WTC11 (cell line): ENCODE measurements at regions not wholly inside any gene's neighbourhood (a gene's known extent, or its start where the extent isn't known, plus 50 kb on each side); places are given as distances from the start of the nearest gene placed in this dataset.
"Not testable (repeated sequence)": the region's sequence is repeated elsewhere in the genome, so short reads cannot be mapped to it uniquely, and the experiment has no call there.

Experiments
- ATAC-seq: fragments of 200-7000 bp; cut with Tn5 transposase; 2 replicates; pipeline ENCODE4 v1.10.0; 2021; ENCODE audit warnings: mild to moderate bottlenecking, moderate library complexity
- CTCF ChIA-PET: fragments of 300-600 bp; sonication (Branson Sonifier 250); formaldehyde crosslinking; loops from one replicate; lab custom pipeline; 2021; ENCODE audit warnings: antibody characterized with exemption; lab: Charles Lee
- POLR2A ChIA-PET: fragments of 350-600 bp; sonication (Branson Sonifier 250); formaldehyde crosslinking; loops from one replicate; lab custom pipeline; 2021; ENCODE audit warnings: antibody characterized with exemption; lab: Charles Lee
- DNase-seq: peaks from one replicate; pipeline ENCODE4 v3.0.0; 2021; ENCODE audit warnings: low spot score
- H3K27ac Mint-ChIP-seq: 2 replicates; pipeline ENCODE4 v1.8.0; 2021; ENCODE audit warnings: mixed read lengths
- H3K27me3 Mint-ChIP-seq: 2 replicates; pipeline ENCODE4 v1.8.0; 2021; ENCODE audit warnings: low read depth, mild to moderate bottlenecking, moderate library complexity, mixed read lengths
- H3K36me3 Mint-ChIP-seq: 2 replicates; pipeline ENCODE4 v1.8.0; 2021; ENCODE audit warnings: mixed read lengths
- H3K4me1 Mint-ChIP-seq: 2 replicates; pipeline ENCODE4 v1.8.0; 2022; ENCODE audit warnings: mixed read lengths
- H3K4me3 Mint-ChIP-seq: 2 replicates; pipeline ENCODE4 v1.8.0; 2021; ENCODE audit warnings: mild to moderate bottlenecking, moderate library complexity, mixed read lengths
- H3K9me3 Mint-ChIP-seq: 2 replicates; pipeline ENCODE4 v1.8.0; 2021; ENCODE audit warnings: mixed read lengths

DNA sequence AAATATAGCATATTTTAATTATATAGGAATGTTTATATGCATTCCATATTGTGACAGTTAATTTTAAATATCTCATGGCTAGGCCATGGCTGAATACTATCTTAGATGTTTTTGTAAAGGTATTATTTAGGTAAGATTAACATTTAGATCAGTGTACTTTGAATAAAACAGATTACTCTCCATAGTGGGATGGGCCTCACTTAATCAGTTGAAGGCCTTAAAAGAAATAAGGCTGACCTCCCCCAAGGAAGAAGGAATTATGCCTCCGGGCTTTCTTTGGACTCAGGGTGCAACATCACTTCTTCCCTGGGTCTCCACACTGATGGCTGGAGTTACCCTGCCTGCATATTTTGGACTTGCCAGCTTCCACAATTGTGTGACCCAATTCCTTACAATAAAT, 113.4 kb downstream of the SEPTIN7 start:
- H3K27ac Mint-ChIP-seq, H3K27me3 Mint-ChIP-seq, POLR2A ChIA-PET, H3K4me1 Mint-ChIP-seq, ATAC-seq, DNase-seq, H3K4me3 Mint-ChIP-seq, CTCF ChIA-PET: not testable (repeated sequence)
- Mint-ChIP-seq H3K9me3 (peaks cover 29% of the 10 kb centered on the region), H3K36me3 (peaks cover 29% of the 10 kb centered on the region)

DNA sequence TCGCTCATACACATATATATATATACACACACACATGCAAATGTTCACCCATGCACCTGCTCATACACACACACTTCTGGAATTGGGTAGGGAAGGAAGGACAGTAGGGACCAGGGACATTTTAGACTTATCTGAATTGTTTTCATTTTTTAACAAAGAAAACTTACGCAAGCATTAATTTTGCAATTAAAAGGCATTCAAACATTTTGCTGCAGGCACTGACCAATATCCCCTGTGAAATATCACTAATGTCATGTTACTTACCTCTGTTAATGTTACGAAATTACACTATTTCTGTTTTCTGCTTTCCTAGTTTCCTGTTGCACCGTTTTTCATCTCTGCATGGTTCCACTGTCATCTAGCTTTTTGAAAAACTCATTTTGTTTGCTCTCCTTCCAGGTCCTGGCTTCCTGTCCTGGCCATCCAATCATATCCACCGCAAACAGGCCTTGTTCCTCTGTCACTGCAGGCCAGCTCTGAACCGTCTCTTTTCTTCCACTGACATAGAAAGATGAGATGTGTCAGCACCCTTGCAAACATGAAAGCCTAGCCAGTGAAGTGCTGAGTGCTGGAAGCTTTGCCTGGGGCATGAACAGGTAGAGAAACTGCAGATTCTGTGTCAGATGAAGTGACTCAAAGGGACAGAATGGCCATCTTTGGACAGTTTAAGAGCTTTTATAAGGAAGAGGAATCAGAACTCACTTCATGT, 114.5 kb downstream of the SEPTIN7 start:
- H3K4me1 Mint-ChIP-seq, H3K27me3 Mint-ChIP-seq, H3K27ac Mint-ChIP-seq, DNase-seq, ATAC-seq, H3K4me3 Mint-ChIP-seq, POLR2A ChIA-PET: not testable (repeated sequence)
- Mint-ChIP-seq H3K36me3 (peaks cover 27% of the 10 kb centered on the region), H3K9me3 (peaks cover 29% of the 10 kb centered on the region)
- CTCF ChIA-PET: interaction anchor here (0.8 to 1.1 kb wide), 2 partner anchors 9 to 61 kb away, joined by 4 read pairs; no protein-coding TSS in a partner anchor

DNA sequence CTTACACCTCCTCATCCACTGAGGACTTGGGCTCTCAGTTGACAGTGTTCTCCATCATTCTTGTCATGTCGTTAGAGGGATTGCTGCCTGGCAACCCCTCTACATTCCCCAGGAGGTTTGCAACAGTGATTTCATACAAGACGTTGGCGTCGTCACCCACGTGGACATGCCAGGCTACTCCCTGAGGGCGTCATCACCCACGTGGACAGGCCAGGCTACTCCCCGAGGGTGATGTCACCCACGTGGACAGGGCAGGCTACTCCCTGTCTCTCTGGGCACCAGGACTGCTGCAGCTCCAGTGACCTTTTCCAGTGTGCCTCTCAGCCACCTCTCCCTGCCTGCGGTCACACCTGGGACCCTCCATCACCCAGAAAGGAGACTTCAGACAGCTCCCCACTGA, 117.4 kb downstream of the SEPTIN7 start:
- H3K27ac Mint-ChIP-seq, H3K9me3 Mint-ChIP-seq, ATAC-seq, H3K4me1 Mint-ChIP-seq, POLR2A ChIA-PET, H3K27me3 Mint-ChIP-seq, H3K4me3 Mint-ChIP-seq, DNase-seq, CTCF ChIA-PET, H3K36me3 Mint-ChIP-seq: not testable (repeated sequence)

DNA sequence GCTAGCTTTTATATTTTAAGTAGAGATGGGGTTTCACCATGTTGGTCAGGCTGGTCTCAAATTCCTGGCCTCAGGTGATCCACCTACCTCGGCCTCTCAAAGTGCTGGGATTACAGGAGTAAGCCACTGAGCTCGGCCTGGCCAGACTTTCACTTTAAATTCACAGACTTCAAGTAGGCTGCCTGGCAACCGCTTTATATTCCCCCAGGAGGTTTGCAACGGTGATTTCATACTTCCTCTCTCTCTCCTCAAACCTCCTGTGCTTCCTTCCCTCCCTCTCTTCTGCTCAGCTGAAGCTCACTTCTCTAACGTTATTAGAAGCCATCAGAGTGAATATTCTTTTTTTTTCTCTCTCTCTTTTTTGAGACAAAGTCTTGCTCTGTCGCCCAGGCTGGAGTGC, 118.8 kb downstream of the SEPTIN7 start:
- H3K4me3 Mint-ChIP-seq, H3K27me3 Mint-ChIP-seq, H3K9me3 Mint-ChIP-seq, POLR2A ChIA-PET, H3K27ac Mint-ChIP-seq, DNase-seq, H3K36me3 Mint-ChIP-seq, ATAC-seq, H3K4me1 Mint-ChIP-seq: not testable (repeated sequence)
- CTCF ChIA-PET: interaction anchor here (1.5 kb wide), 1 partner anchor 56 kb away, joined by 4 read pairs; no protein-coding TSS in a partner anchor

DNA sequence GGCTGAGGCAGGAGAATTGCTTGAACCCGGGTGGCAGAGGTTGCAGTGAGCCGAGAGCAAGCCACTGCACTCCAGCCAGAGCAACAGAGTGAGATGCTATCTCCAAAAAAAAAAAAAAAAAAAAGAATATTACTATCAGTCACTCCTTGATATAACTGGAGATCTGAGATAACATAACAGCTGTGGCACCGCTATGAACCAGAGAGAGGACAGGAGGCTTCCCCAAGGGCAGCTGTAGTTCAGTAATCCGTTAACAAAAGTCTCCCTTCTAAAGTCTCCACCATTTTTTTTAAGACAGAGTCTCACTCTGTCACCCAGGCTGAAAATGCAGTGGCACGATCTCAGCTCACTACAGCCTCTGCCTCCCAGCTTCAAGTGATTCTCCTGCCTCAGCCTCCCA, 120.5 kb downstream of the SEPTIN7 start:
- H3K27me3 Mint-ChIP-seq, H3K9me3 Mint-ChIP-seq, ATAC-seq, H3K4me1 Mint-ChIP-seq, H3K4me3 Mint-ChIP-seq, H3K36me3 Mint-ChIP-seq, H3K27ac Mint-ChIP-seq, DNase-seq, POLR2A ChIA-PET: not testable (repeated sequence)
- CTCF ChIA-PET: interaction anchor here (0.6 to 0.7 kb wide), 3 partner anchors 50 to 294 kb away, joined by 3 read pairs; no protein-coding TSS in a partner anchor

DNA sequence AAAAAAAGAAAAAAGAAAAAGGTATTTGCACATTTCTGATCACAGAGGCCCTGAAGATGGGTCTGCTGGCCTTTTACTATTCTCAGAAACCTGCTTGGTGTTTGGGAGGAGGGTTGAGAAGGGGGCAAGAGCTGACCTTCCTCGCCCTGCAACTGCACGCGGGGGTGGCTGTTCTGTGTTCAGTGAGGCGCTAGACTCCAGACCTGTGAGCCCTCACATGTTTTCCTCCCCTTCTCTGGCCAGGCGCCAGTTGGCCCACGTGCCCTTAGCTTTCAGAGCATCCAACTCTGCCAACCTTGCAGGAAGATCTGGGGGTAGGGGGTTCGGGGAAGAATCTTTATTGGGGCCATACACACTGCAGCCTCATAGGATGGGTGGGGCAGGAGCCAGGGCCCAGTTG, 123.8 kb downstream of the SEPTIN7 start:
- H3K4me3 Mint-ChIP-seq, CTCF ChIA-PET, H3K36me3 Mint-ChIP-seq, H3K27me3 Mint-ChIP-seq, H3K9me3 Mint-ChIP-seq, POLR2A ChIA-PET, ATAC-seq, H3K27ac Mint-ChIP-seq, H3K4me1 Mint-ChIP-seq, DNase-seq: not testable (repeated sequence)

DNA sequence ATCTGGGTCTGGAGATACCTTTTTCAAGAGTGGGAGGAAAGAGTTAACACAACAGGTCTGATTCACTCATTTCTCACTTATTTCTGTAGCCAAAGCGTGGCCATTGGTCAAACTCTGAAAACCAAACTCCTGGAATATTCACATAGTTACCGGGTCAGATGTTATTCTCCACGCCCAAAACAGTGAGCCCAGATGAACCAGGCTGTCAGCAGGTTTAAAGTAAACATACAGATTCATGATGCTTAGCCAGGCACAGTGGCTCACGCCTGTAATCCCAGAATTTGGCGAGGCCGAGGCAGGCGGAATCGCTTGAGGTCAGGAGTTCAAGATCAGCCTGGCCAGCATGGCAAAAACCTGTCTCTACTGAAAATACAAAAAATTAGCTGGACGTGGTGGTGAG, 126.1 kb downstream of the SEPTIN7 start:
- DNase-seq, H3K4me1 Mint-ChIP-seq, ATAC-seq, H3K27me3 Mint-ChIP-seq, H3K9me3 Mint-ChIP-seq, H3K36me3 Mint-ChIP-seq, H3K4me3 Mint-ChIP-seq, H3K27ac Mint-ChIP-seq, POLR2A ChIA-PET, CTCF ChIA-PET: not testable (repeated sequence)

DNA sequence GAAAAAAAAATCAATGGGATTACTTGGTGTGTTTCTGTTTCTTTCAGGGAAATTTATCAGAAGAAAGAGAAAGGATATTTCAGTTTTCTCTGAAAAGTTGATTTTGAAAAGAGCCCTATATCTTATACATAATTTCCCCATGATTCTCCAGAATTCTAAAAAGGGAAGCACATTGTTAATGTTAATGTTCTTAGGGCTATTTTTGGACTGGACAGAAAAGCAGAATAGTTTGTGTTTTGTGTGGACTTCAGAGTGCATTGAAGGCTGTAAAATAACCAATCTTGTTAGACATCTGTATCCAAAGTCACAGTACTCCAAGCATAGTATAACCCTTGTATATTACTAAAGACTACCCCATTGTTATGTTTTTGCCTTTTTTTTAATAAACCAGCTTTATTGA, 130.3 kb downstream of the SEPTIN7 start:
- POLR2A ChIA-PET, H3K4me1 Mint-ChIP-seq, H3K4me3 Mint-ChIP-seq, CTCF ChIA-PET, ATAC-seq, H3K27me3 Mint-ChIP-seq, H3K9me3 Mint-ChIP-seq, DNase-seq, H3K27ac Mint-ChIP-seq, H3K36me3 Mint-ChIP-seq: not testable (repeated sequence)

DNA sequence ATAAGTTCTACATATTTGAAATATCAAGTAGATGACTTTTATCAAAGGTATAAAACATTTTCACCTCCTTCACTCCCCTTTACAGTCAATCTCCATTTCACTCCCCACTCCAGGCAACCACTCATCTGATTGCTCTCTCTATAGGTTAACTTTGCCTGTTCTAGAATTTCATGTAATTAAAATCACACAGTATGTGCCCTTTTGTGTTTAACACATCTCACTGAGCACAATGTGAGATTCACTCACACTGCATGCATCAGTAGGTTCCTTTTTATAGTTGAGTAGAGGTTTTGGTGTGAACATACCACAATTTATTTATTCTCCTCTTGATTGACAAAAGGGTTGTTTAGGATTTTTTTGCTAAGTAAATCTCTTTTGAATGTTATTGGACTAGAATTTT, 130.7 kb downstream of the SEPTIN7 start:
- POLR2A ChIA-PET, DNase-seq, ATAC-seq, H3K4me1 Mint-ChIP-seq, H3K4me3 Mint-ChIP-seq, H3K27ac Mint-ChIP-seq, H3K36me3 Mint-ChIP-seq, H3K27me3 Mint-ChIP-seq, H3K9me3 Mint-ChIP-seq, CTCF ChIA-PET: not testable (repeated sequence)

DNA sequence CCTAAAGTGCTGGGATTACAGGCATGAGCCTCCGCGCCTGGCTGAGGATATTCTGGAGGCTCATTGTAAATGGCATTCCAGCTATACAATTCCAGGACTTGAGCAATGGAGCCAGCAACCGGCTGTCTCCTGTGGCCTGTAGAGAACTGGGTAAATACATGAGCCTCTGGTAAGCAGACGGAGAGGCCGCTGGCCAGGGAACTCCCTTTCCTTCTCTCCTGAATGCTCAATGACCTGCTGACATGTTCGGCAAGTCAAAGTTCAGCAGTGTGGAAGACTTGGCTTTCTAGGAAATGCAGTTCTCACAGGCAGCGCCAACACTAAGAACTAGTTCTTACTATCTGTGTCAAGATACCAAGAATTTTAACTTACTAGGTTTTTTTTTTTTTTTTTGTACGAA, 139.8 kb downstream of the SEPTIN7 start:
- POLR2A ChIA-PET, H3K36me3 Mint-ChIP-seq, DNase-seq, H3K9me3 Mint-ChIP-seq, H3K4me1 Mint-ChIP-seq, H3K27me3 Mint-ChIP-seq, H3K4me3 Mint-ChIP-seq, H3K27ac Mint-ChIP-seq, CTCF ChIA-PET, ATAC-seq: not testable (repeated sequence)

DNA sequence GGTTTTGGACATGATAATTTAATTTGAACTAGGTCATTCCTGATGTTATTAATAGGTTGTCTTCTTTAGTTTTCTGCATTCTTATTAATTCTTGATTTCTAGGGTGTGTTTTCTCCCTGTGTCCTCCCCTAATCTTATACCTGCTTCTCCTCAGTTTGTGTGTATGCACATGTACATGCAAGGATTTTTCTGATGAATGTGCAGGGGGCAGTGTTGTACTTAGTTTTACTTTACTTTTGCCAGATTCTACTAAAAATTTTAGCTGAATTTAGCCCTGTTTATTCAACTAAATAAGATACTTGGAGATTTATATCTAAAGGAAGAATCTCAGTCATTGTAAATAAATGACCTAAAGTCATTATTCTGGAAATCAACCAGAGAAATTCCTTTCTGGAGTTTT, 144.8 kb downstream of the SEPTIN7 start:
- CTCF ChIA-PET, POLR2A ChIA-PET, DNase-seq, H3K4me3 Mint-ChIP-seq, H3K4me1 Mint-ChIP-seq, H3K9me3 Mint-ChIP-seq, H3K36me3 Mint-ChIP-seq, H3K27me3 Mint-ChIP-seq, H3K27ac Mint-ChIP-seq, ATAC-seq: not testable (repeated sequence)

DNA sequence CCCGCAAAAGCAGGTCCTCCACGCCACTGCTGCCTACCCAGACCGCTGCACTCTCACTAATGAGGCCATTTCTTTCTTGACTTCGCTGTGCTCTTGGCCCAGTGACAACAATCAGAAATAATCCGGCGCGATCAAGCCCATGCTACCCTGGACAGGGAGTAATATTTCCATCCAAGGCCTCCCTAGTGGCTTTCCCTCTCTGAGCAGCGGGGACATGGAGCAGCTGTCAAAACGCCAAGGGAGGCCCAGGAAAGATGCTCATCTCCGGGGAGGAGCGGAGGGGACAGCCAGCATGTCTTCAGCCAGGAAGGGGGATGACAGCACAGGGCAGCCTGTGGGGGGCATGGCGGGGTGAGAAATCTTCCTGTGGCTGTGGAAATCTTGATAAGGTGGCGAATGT, 154.9 kb downstream of the SEPTIN7 start:
- H3K4me1 Mint-ChIP-seq, H3K4me3 Mint-ChIP-seq: not testable (repeated sequence)

DNA sequence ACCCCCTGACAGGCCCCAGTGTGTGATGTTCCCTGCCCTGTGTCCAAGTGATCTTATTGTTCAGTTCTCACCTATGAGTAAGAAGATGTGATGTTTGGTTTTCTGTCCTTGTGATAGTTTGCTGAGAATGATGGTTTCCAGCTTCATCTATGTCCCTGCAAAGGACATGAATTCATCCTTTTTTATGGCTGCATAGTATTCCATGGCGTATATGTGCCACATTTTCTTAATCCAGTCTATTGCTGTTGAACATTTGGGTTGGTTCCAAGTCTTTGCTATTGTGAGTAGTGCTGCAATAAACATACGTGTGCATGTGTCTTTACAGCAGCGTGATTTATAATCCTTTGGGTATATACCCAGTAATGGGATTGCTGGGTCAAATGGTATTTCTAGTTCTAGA, 156.1 kb downstream of the SEPTIN7 start:
- H3K36me3 Mint-ChIP-seq, CTCF ChIA-PET, H3K4me3 Mint-ChIP-seq, H3K27ac Mint-ChIP-seq, H3K4me1 Mint-ChIP-seq, DNase-seq, POLR2A ChIA-PET, H3K9me3 Mint-ChIP-seq, ATAC-seq, H3K27me3 Mint-ChIP-seq: not testable (repeated sequence)

More for the DNA sequence above, 154.9 kb downstream of the SEPTIN7 start:
- H3K27ac Mint-ChIP-seq, H3K27me3 Mint-ChIP-seq, H3K36me3 Mint-ChIP-seq, DNase-seq, POLR2A ChIA-PET, CTCF ChIA-PET, H3K9me3 Mint-ChIP-seq, ATAC-seq: not testable (repeated sequence)
